ENCODE measurements at regions not wholly inside any gene's neighbourhood (a gene's known extent, or its start where the extent isn't known, plus 50 kb on each side); places are given as distances from the start of the nearest gene placed in this dataset.

- 0 out of 2 replicates have a peak, but pooled peaks have one; percentile 25 for TF ChIP-seq TBX2 (CRISPR knock-in tag; IDR thresholded peaks at IDR 0.05; ENCODE audit: borderline replicate concordance)
- TF ChIP-seq HOXA5 (CRISPR knock-in tag; IDR thresholded peaks at IDR 0.05): no peak
- TF ChIP-seq CHCHD3 (CRISPR knock-in tag; IDR thresholded peaks at IDR 0.05): no peak
- no peak for TF ChIP-seq UBTF (CRISPR knock-in tag; IDR thresholded peaks at IDR 0.05)
- no peak for TF ChIP-seq ARID2 (CRISPR knock-in tag; IDR thresholded peaks at IDR 0.05; ENCODE audit: borderline replicate concordance)
- TF ChIP-seq ZBTB21 (CRISPR knock-in tag; IDR thresholded peaks at IDR 0.05): no peak
- TF ChIP-seq, protein P1, sequence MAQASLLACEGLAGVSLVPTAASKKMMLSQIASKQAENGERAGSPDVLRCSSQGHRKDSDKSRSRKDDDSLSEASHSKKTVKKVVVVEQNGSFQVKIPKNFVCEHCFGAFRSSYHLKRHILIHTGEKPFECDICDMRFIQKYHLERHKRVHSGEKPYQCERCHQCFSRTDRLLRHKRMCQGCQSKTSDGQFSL (CRISPR knock-in tag; IDR thresholded peaks at IDR 0.05): no peak
- TF ChIP-seq, protein P2, sequence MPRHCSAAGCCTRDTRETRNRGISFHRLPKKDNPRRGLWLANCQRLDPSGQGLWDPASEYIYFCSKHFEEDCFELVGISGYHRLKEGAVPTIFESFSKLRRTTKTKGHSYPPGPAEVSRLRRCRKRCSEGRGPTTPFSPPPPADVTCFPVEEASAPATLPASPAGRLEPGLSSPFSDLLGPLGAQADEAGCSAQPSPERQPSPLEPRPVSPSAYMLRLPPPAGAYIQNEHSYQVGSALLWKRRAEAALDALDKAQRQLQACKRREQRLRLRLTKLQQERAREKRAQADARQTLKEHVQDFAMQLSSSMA (CRISPR knock-in tag; IDR thresholded peaks at IDR 0.05): no peak
- no peak for TF ChIP-seq TEAD2 (CRISPR knock-in tag; IDR thresholded peaks at IDR 0.05)
- TF ChIP-seq, protein P3, sequence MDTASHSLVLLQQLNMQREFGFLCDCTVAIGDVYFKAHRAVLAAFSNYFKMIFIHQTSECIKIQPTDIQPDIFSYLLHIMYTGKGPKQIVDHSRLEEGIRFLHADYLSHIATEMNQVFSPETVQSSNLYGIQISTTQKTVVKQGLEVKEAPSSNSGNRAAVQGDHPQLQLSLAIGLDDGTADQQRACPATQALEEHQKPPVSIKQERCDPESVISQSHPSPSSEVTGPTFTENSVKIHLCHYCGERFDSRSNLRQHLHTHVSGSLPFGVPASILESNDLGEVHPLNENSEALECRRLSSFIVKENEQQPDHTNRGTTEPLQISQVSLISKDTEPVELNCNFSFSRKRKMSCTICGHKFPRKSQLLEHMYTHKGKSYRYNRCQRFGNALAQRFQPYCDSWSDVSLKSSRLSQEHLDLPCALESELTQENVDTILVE (CRISPR knock-in tag; IDR thresholded peaks at IDR 0.05): no peak
- TF ChIP-seq LRRFIP1 (CRISPR knock-in tag; conservative IDR thresholded peaks at IDR 0.05): no peak
- TF ChIP-seq SRY (CRISPR knock-in tag; IDR thresholded peaks at IDR 0.05): 0 out of 2 replicates have a peak, but pooled peaks have one; percentile 38
- TF ChIP-seq ZNF746 (CRISPR knock-in tag; IDR thresholded peaks at IDR 0.05): no peak
- no peak for TF ChIP-seq RFXAP (CRISPR knock-in tag; IDR thresholded peaks at IDR 0.05; ENCODE audit: borderline replicate concordance)
- TF ChIP-seq ZFX (CRISPR knock-in tag; IDR thresholded peaks at IDR 0.05; ENCODE audit: low read depth): no peak
- TF ChIP-seq ZNF264 (CRISPR knock-in tag; IDR thresholded peaks at IDR 0.05): no peak
- no peak for TF ChIP-seq ZMAT5 (CRISPR knock-in tag; IDR thresholded peaks at IDR 0.05; ENCODE audit: borderline replicate concordance, low read depth)
- TF ChIP-seq ZNF775 (CRISPR knock-in tag; IDR thresholded peaks at IDR 0.05; ENCODE audit: borderline replicate concordance): no peak
- no peak for TF ChIP-seq ZNF512 (CRISPR knock-in tag; IDR thresholded peaks at IDR 0.05)
- TF ChIP-seq SNAPC5 (CRISPR knock-in tag; IDR thresholded peaks at IDR 0.05; ENCODE audit: borderline replicate concordance): no peak
Observed at GRCh38 chr22:23431337-23432072, 148.6 kb downstream of the IGLL1 start (continued).
